DMS53 treated with DMSO at 0.1 percent for 48 hours (cell line): ENCODE measurements at regions not wholly inside any gene's neighbourhood (a gene's known extent, or its start where the extent isn't known, plus 50 kb on each side); places are given as distances from the start of the nearest gene placed in this dataset.

ENCODE experiments used
- DNase-seq: peaks from one replicate; lab custom pipeline; 2025; ENCODE audit not compliant: unreplicated experiment; lab: John Stamatoyannopoulos, UW

GRCh38 chr5:145124806-145125205 lies 710.3 kb downstream of the PRELID2 start:
- no peak for DNase-seq

DNA sequence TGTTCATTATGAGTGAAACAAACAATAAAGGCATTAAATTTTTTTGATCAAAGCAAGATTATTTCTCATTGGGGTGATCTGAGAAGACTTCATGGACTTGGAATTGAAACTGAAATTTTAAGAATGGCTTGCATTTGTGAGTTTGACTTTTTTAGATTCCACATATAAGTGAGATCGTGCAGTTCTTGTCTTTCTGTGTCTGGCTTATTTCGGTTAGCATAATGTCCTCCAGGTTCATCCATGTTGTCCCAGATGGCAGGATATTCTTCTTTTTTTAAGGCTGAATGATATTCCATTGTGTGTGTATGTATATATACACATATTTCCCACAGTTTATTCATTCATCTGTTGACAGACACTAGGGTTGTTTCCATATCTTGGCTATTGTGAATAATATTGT lies 716.5 kb downstream of the PRELID2 start:
- DNase-seq: no peak

- DNase-seq: no peak
These were observed 717.0 kb downstream of the PRELID2 start for GRCh38 chr5:145118127-145118526.

DNA sequence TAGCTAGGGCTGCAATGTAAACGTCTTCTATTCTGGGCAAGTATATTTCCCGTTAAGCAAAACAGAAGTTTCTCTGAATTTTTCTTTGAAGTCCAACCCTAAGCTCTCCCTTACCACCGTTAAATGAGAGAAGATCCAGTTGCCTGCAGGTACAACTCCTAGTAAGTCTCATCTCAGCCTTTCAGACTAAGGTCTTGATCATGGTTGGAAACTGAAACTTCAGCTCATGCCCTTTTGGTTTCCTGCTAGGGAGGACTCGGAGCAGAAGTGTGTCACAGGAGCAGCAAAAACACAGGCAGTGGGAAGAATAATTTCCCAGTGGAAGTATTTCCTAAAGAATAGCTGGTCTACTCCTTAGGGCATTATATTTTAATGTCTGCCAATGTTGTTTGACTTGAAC lies 717.9 kb downstream of the PRELID2 start:
- no peak for DNase-seq

GRCh38 chr5:145111420-145111819 lies 723.7 kb downstream of the PRELID2 start:
- no peak for DNase-seq

- no peak for DNase-seq
These were observed 724.3 kb downstream of the PRELID2 start for GRCh38 chr5:145110834-145111233.

GRCh38 chr5:145110181-145110580 lies 725.0 kb downstream of the PRELID2 start:
- DNase-seq: no peak

GRCh38 chr5:145105384-145105783 lies 729.8 kb downstream of the PRELID2 start:
- no peak for DNase-seq

DNA sequence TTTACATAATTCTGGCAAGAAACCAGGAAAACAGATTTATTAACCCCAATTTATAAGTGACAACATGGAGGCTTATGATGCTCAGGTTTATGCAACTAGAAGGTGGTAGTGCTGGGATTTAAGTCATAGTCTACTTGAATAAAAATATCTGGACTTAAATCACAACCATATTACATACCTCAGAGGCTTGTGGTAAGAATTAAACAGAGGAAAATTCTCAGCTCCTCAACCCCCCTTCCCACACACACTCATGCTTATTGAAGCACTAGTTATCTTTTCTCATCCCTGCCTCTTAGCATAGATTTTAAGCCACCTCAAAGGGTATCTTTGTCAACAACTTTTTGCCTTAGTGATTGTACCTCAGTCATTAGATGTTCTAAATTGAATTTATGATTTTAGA lies 731.0 kb downstream of the PRELID2 start:
- no peak for DNase-seq

DNA sequence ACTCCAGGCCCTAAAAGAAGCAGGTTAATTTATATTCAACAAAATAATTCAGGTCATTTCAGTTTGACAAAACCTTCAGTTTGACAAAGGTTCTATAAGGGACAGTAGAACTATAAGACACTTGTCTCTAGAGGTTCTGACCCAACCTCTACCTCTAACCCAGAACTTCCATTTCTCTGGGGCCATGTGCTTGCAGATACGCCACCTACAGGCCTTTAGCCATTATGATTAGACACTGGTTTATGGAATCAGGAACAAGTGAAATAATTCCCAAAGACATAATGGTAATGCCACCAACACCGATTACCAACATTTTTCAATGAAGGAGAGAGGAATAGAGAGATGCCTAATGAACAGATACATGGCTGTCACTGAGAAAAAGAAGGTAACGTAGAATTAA lies 733.9 kb downstream of the PRELID2 start:
- no peak for DNase-seq

DNA sequence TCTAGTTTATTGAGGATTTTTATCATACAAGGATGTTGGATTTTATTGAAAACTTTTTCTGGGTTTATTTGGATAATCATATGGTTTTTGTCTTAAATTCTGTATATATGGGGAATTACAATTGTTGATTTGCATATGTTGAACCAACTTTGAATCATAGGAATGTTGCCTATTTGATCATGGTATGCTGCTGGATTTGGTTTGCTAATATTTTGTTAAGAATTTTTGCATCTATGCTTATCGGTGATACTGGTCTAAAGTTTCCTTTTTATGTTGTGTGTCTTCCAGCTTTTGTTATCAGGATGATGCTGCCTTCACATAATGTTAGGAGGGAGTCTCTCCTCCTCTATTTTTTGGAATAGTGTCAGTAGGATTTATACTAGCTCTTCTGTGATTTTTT lies 745.0 kb downstream of the PRELID2 start:
- no peak for DNase-seq

GRCh38 chr5:145084834-145085233 lies 750.3 kb downstream of the PRELID2 start:
- no peak for DNase-seq

DNA sequence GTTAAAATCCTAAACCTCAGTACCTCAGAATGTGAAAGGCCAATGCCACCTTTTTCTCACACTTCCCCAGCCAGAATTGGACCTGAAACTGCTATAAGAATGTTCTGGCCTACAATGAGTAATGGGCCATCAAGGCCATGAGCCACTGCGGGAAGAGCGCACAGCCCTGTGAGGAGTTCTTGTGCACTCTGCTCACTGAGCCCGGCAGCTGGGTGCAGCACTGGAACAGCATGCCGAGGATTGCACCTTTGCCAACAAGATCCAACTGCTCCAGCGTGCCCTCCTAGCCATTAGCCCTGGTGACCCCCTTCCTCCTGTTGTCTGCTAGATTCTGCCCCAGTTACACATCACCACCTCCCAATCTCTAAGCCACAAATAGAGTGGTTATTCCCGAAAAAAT lies 758.1 kb downstream of the PRELID2 start:
- no peak for DNase-seq

DNA sequence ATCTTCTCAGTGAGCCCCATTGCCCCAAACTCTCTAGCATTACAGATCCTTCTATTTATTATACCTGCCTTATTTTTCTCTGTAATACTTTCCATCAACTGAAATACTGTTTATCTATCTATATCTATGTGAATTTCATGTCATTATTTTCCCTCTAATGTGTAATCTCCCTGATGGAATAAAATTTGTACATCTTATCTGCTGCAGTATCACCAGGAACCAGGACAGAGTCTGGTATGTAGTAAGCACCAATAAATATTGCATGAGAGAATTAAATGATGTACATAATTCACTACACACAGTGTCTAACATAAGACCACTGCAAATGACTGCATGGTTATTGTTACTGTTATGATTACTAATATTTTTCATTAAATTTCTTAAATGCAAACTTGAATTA lies 759.1 kb downstream of the PRELID2 start:
- DNase-seq: no peak

DNA sequence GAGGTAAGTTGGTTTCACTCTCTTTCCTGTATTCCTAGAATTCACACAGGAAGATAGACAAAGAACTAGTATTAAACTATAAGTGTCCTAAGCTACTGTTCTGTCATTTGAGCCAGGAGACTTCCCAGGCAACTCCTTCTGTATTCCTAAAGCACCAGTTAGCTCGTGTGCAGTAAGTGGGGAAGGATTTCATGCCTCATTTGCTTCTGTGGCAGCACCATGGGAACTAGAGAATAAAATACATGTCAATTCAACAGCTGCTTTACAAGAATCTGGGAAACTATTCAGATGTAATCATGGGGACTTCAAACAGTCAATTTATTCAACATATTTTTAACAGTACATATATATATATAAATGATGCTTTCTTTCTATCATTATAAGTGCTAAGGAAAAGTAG lies 762.3 kb downstream of the PRELID2 start:
- DNase-seq: peak; percentile 18

DNA sequence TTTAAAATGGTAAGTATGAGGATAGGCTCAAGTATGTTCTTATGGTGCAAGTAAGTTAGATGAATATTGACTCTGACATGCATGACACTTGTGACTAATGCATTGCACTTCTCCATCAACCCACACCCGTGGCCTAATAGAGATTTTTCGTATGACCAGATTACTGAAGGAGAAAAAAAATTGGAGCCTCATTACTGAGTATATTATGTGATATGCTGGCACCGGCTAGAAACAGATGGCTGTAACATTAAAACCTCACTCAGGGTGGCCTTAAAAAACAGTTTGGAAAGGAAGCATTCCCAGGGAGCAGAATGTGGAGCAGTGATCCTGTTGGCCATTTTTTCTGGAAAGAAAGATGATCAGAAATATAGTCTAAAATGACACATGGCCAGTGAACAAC lies 766.4 kb downstream of the PRELID2 start:
- DNase-seq: no peak

- DNase-seq: no peak
These were observed 772.7 kb downstream of the PRELID2 start for GRCh38 chr5:145062280-145063062.

- DNase-seq: no peak
These were observed 778.3 kb downstream of the PRELID2 start for GRCh38 chr5:145056800-145057199.

DNA sequence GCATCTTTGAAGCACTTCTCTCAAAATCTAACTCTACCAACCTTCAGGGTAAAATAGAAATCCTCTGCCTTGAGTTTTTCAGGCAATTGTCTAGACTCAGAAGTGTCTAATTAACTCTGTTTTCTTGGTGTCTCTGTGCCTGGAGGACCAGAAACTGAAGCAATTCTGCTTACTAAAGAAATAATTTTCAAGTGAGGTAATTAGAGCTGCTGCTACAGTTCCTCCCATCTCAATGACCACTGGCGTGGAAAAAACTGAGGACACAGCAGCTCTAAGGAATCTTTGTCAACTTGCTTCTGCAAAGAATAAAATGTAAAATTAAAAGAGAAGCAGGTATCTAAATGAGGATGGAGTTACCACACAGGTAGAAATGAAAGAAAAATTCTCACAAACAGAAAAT lies 785.0 kb downstream of the PRELID2 start:
- DNase-seq: no peak

DNA sequence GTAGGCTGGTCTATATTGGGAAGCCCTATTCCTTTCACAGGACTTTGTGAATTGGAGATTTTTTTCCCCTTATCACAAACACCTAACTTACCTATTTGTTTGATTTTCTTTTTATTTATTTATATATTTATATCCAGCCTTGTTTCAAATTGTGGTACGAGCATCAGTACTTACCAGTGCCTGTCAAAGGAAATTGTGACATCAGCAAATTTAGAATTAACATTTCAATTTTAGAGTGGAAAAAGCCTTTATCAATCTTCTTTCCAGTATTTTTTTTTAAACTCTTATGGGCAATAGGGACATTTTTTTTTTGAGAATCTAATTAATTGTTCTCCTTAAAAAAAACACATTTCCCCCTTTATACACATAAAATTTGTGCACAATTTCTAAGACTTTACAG lies 790.2 kb downstream of the PRELID2 start:
- DNase-seq: no peak

GRCh38 chr5:145028626-145029025 lies 806.5 kb downstream of the PRELID2 start:
- no peak for DNase-seq

DNA sequence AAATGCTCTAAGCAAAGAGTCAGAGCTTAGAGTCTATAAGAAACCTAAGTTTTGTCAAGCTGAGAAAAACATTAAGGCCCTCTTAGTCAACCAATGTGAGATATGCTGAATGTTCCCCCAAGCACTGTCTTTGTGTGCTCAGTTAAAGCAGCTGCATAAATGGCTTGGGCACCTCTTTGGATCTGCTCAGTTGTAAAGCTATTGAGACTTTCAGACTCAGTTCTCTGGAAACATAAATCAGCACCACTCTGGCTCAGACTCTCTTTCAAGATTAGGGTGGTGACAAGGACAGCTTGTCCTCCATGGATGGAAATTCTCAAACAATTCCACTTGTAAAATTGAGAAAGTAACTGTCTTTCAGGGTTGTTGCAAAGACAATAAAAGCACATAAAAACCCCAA lies 807.9 kb downstream of the PRELID2 start:
- no peak for DNase-seq

DNA sequence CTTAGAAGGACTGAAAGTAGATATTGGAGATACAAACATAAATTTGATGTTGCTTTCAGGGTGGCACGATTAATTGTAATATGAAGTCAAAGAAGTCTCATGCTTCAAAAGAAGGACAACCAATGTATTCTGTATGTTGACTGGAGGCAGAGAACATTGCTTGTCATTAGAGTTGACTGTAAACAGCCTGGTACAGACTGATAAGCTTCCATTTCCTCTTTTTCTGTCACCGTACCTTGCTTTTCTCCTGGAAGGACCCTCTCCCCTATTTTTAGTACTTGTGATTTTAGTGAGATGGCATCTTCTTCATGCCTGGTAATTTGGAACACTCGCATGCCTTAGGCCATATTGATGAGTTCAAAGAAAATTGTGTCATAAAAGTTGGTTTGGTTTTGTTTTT lies 809.4 kb downstream of the PRELID2 start:
- no peak for DNase-seq
